GM19372 (cell line): ENCODE measurements at regions not wholly inside any gene's neighbourhood (a gene's known extent, or its start where the extent isn't known, plus 50 kb on each side); places are given as distances from the start of the nearest gene placed in this dataset.

ENCODE experiments used
- ATAC-seq: cut with Tn5 transposase; IDR thresholded peaks from one replicate; pipeline ENCODE4 v1.9.1; 2021; ENCODE audit warnings: mild to moderate bottlenecking, low read depth, moderate library complexity; ENCODE audit not compliant: unreplicated experiment

DNA sequence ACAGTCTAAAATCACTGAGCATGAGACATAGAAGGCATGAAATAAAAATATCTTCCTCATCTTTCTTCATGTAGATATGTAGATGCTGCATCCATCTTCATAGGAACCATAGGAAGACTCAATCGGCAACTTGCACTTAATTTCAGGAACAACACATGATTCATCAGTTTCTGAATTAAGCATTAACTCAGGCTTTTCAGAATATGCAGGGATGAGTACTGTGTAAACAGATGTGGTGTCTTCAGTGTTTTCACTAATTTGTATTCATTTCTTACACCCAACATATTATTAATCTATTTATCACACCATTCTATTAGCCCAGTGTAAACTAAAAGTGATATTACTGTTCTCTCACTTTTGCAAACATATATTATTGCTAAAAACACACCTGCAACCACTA is 305.9 kb upstream of the DAB2 start:
- ATAC-seq, result no peak

DNA sequence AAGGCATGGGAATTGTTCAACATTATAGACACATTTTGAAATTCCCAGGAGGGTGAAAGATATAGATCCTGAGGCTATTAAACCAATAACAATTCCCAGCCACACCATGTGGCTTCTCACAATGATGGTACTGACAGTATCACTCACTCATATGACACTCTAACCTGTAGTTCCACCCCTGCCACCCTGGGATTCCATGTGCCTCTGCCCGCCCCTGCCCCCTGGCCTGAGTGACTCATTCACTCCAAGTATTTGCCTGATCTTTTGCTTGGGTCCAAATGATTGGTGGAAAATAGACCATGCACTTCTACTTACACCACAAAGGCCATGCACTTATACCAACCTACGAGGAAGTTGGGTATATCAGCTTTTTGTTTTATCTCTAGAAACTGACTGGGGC is 305.2 kb upstream of the DAB2 start:
- no peak for ATAC-seq

GRCh38 chr5:39726467-39726866 is 301.7 kb upstream of the DAB2 start:
- no peak for ATAC-seq

DNA sequence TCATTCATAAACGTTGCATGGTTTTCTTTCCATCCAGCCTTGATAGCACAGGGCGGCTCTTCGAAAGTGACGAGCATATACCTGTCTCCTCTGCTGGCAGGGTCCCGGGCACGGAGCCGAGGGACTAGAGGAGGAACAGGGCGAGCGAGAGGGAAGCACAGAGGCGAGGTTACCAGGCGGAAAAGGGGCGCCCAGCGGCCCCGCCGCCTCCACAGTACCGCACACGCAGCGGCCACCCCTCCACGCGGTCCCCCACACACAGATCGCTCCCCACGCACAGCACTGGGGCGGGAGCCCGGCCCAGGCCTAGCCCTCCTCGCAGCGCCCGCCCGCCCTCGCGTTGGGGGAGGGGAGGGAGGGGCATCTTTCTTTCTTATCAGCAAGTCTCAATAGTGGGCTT is 296.6 kb upstream of the DAB2 start:
- ATAC-seq, result no peak

DNA sequence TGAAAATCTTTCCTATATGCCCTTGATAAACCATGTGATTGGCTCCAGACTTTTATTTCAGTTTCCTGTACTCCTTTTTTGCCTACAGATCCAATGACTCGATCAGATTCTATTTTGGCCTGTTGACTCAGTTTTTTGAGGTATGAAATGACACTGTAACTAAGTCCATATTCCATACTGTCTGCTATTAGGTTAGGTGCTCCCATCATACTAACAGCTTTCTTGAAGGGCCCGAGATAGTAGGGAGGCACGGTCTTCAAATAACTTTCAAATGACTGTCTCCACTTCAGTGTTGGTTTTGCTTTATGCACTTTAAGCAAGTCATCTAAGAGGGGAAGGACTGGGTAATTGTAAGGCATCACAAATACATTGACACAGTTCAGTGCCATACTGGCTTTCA is 295.4 kb upstream of the DAB2 start:
- no peak for ATAC-seq

- no peak for ATAC-seq
Measured at GRCh38 chr5:39717176-39717897, 292.6 kb upstream of the DAB2 start.

GRCh38 chr5:39716532-39717028 is 291.8 kb upstream of the DAB2 start:
- peak; percentile 67 for ATAC-seq

GRCh38 chr5:39714036-39714698 is 289.4 kb upstream of the DAB2 start:
- ATAC-seq, result no peak

GRCh38 chr5:39713250-39713916 is 288.6 kb upstream of the DAB2 start:
- ATAC-seq, result no peak

GRCh38 chr5:39712316-39713249 is 287.8 kb upstream of the DAB2 start:
- no peak for ATAC-seq

GRCh38 chr5:39711821-39712220 is 287.0 kb upstream of the DAB2 start:
- ATAC-seq, result no peak

GRCh38 chr5:39709032-39709431 is 284.3 kb upstream of the DAB2 start:
- ATAC-seq, result no peak

DNA sequence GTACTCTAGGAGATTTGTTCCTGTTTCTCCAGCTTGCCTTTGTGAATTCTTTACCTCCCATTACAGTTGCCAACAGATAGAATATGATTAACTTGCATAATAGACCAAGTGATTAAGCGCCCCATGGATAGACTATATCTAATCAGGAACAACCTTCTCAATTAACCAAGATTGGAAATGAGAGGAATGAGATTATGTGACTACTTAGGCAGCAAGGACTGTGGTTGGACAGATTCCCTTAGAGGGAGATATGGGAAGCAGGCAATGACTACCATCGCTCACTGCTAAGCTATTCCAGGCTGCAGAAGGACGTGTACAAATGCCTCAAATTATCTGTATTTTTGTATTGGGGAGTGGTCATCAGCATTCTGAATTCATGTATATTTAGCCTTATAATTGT is 278.1 kb upstream of the DAB2 start:
- no peak for ATAC-seq

DNA sequence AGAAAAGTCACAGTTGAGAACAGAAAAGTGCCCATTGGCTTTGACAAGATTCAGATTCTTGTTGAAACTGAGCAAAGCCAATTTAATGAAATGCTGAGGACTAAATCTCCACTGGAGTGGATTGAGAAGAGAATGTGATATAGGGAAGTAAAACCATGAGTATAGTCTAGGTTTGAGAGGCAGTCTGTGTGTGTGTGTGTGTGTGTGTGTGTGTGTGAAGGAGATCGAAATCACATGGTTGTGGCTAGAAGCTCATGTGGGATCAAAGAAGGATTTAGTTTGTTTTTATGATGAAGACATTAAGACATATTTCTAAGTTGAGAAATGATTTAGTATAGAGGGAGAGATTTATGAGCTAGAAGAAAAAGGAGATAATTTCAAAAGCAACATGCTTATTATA is 275.7 kb upstream of the DAB2 start:
- ATAC-seq, result no peak

DNA sequence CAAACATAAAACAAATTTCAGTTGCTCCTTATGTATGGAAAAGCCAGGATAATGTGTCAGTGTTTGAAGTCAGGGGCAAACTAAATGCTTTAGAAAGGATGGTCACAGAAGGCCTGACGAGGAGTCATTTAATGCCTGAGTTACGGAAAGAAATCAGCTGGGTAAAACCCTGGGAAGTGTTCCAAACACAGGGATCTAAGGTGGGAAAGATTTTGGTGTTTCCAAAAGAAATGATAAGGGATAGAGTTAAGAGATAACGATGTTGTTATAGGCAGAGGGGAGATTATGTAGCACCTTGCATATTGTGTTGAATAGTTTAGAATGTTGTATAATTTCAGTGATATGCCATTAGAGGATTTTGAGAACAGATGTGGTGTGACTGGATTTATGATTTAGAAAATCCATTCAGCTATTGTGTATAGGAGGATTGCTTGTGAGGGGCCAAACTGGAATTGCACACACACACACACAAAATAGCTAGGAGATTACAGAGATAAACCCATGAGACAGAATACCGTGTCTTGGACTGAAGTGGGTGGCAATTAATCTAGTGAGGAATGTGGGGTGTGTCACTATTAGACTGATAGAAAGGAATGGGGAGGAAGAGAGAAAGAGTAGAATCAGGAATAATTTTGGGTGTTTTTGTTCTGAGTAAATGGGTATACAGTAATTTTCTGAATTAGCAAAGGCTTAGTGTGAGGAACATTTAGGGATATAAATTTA is 274.2 kb upstream of the DAB2 start:
- ATAC-seq, result no peak

DNA sequence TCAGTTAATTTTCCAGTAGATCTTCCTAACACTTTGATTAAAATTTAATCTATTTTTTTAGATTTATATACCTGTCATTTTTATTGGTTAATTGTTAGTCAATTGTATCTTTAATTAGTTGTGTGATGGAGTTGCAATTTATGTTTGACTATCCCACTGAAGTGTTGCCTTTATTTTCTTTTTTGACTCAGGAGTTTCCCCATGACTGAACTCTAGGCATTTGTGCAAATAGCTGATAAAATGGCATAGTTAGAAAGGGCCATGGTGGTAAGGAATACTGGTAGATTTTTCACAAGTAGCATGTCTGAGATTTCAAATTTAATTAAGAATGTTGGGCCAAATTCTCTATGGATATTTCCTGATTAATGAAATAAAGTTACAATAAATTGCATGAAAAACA is 273.1 kb upstream of the DAB2 start:
- ATAC-seq, result no peak

- ATAC-seq, result no peak
Measured at GRCh38 chr5:39696672-39697398, 272.1 kb upstream of the DAB2 start.

GRCh38 chr5:39691993-39692392 is 267.2 kb upstream of the DAB2 start:
- no peak for ATAC-seq

DNA sequence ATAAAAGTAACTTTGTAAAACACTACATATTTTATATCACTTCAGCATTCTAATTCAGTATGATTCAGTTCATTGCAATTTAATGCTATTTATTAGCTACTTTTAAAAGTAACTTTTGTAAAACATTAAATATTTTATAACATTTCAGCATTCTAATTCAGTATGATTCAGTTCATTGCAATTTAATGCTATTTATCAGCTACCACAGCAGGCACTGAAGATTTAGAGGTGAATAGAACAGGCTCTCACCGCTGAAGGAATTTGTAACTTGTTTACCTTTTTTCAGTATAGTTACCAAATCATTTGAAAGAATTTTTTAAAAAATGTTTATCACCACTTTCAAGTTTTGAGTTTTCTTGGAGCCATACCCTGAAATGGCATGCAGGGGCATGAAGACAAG is 266.4 kb upstream of the DAB2 start:
- ATAC-seq, result no peak
